Activated naive CD4-positive, alpha-beta T cell treated with anti-CD3 and anti-CD28 coated beads, Interleukin-2, amount 50 U/mL, for 72 hours (primary cell): ENCODE measurements at regions not wholly inside any gene's neighbourhood (a gene's known extent, or its start where the extent isn't known, plus 50 kb on each side); places are given as distances from the start of the nearest gene placed in this dataset.

Experiments
- ATAC-seq, 2 donors: fragments of 150-1000 bp; cut with Tn5 transposase; 2 replicates each; pipeline ENCODE4 v1.10.0; 2021; ENCODE audit warnings: mild to moderate bottlenecking in 2 of 2, moderate library complexity in 2 of 2
- DNase-seq, 2 donors: peaks; one replicate each; pipeline ENCODE4 v3.0.0; 2021 to 2022; ENCODE audit warnings: low spot score in 2 of 2
- H3K27ac Mint-ChIP-seq, 2 donors: one replicate each; pipeline ENCODE4 v1.8.0; 2022; ENCODE audit warnings: mild to moderate bottlenecking in 2 of 2, mixed read lengths in 2 of 2
- H3K36me3 Mint-ChIP-seq, 2 donors: one replicate each; pipeline ENCODE4 v1.8.0; 2022; ENCODE audit warnings: mixed read lengths in 2 of 2
- H3K9me3 Mint-ChIP-seq, 2 donors: one replicate each; pipeline ENCODE4 v1.8.0; 2022; ENCODE audit warnings: mixed read lengths in 2 of 2

GRCh38 chr10:90484518-90484917, 373.3 kb downstream of the HTR7 start:
- DNase-seq = no peak
- no peak for ATAC-seq
- Mint-ChIP-seq H3K9me3 (no peaks in the 10 kb centered on the region), H3K36me3 (no peaks in the 10 kb centered on the region), H3K27ac (no peak overlapping the region)

- Mint-ChIP-seq H3K9me3 (peaks cover 26 to 41% of the 10 kb centered on the region in 2 donors), H3K36me3 (peaks cover 0 to 10% of the 10 kb centered on the region in 2 donors), H3K27ac (no peak overlapping the region)
- DNase-seq = no peak
- no peak for ATAC-seq
Observed at GRCh38 chr10:90494183-90494582, 363.7 kb downstream of the HTR7 start.

DNA sequence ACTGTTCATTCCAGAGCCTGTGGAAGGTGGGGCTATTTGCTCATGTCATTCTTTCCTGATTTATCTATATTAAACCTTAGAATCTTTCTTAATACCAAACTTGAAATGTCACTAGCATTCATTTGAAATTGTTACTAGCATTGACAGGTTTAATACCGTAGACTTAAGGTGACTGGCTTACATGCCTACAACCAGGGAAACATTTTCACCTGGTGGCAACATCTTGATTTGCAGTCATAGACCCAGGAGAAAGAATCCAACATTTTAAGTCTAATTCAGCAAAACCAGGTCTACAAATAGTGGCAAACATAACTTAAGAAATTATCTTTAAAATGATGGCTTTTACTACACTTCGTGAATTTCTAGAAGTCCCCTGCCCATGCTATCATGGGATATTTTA, 353.7 kb downstream of the HTR7 start:
- Mint-ChIP-seq H3K9me3 (peaks cover 0 to 10% of the 10 kb centered on the region in 2 donors), H3K36me3 (no peaks in the 10 kb centered on the region), H3K27ac (no peak overlapping the region)
- DNase-seq (no peak), ATAC-seq (no peak)

DNA sequence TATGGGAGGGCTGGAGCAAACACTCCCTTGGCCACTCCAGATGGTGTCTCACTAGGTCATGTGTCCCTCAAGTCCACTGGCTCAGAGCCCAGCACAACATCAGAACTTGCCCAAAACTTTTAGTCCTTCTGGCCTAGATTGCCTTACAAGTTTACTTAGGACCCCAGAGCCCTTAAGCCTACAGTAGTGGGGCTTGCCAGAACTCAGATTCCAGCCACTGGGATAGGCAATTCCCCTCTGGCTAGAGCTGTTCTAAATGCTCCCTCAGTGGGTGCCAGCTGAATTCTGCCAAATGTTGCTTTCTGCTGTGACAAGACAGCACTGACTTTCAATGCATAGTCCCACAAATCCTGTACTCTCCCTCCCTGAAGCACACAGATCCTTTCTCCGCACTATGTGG, 331.1 kb downstream of the HTR7 start:
- H3K36me3 Mint-ChIP-seq = peaks cover 0 to 11% of the 10 kb centered on the region in 2 donors
- peaks cover 0 to 17% of the 10 kb centered on the region in 2 donors for H3K9me3 Mint-ChIP-seq
- no peak for ATAC-seq
- H3K27ac Mint-ChIP-seq = no peak overlapping the region
- DNase-seq = no peak

DNA sequence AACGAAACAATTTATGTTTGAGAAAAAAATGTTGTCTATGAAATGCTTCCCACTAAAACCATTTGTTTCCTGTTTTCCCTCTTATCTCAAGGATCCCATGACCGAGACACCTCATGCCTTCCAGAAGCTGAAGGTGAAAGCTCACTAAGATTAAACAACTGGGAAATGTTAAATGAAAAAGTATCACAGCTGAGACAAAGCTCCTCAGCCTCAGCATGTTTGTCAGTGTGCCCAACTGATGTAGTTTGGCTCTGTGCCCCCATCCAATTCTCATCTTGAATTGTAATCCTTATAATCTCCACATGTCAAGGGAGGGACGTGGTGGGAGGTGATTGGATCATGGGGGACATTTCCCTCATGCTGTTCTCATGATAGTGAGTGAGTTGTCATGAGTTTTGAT, 327.3 kb downstream of the HTR7 start:
- ATAC-seq = no peak
- no peak overlapping the region for H3K27ac Mint-ChIP-seq
- H3K36me3 Mint-ChIP-seq = peaks cover 0 to 9% of the 10 kb centered on the region in 2 donors
- peaks cover 0 to 5% of the 10 kb centered on the region in 2 donors for H3K9me3 Mint-ChIP-seq
- DNase-seq = no peak

- no peak overlapping the region for H3K27ac Mint-ChIP-seq
- ATAC-seq = no peak
- H3K9me3 Mint-ChIP-seq = no peaks in the 10 kb centered on the region
- no peak for DNase-seq
- no peaks in the 10 kb centered on the region for H3K36me3 Mint-ChIP-seq
Observed at GRCh38 chr10:90557385-90557784, 300.5 kb downstream of the HTR7 start.

DNA sequence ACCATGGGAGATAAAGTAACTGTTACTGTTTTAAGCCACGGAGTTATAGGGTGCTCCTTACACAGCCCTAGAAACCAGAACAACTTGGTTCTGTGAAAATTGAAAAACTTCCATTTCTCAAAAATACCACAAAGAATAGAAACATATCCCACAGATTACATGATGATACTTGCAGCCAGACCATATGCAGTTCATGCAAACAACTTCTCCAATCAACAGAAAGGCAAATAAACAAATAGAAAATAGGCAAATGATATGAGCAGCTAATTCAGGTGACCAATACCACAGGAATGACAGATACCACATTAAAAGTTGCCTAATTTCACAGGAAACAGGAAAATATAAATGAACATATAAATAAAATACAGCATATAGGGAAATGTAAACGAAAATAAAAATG, 297.5 kb downstream of the HTR7 start:
- Mint-ChIP-seq H3K27ac (no peak overlapping the region), H3K9me3 (no peaks in the 10 kb centered on the region), H3K36me3 (no peaks in the 10 kb centered on the region)
- DNase-seq = no peak
- ATAC-seq = no peak

- H3K36me3 Mint-ChIP-seq = no peaks in the 10 kb centered on the region
- H3K27ac Mint-ChIP-seq = no peak overlapping the region
- no peak for DNase-seq
- ATAC-seq = no peak
- H3K9me3 Mint-ChIP-seq = no peaks in the 10 kb centered on the region
Observed at GRCh38 chr10:90561666-90562065, 296.2 kb downstream of the HTR7 start.

DNA sequence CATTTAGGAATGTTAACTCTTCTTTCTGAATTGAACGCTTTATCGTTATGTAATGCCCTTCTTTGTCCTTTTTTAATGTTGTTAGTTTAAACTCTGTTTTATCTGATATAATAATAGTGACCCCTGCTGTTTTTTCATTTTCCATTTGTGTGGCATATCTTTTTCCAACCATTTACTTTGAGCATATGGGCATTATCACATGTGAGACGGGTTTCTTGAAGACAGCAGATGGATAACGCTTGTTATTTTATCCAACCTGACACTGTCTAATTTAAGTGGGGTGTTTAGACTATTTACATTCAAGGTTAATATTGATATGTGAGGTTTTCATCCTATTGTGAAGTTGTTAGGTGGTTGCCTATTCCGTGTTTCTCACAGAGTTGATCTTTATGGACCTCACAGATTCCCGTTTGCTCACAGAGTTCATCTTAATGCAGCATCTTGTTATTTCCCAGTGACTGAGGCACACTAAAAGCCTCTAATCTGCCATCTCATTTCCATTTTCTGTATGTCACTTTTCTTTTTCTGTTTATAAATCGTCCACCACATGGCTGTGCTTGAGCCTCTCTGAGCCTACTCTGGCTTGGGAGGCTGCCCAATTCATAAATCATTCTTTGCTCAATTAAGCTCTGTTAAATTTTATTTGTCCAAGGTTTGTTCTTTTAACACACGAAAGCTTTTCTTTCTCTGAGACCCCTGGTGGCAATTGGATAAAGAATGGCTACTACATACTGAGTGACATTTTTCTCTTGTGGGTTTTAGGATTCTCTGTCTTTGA, 286.2 kb downstream of the HTR7 start:
- ATAC-seq (no peak), DNase-seq (no peak)
- Mint-ChIP-seq H3K27ac (no peak overlapping the region), H3K9me3 (peaks cover 4 to 7% of the 10 kb centered on the region in 2 donors), H3K36me3 (no peaks in the 10 kb centered on the region)

- peaks cover 3 to 4% of the 10 kb centered on the region in 2 donors for H3K9me3 Mint-ChIP-seq
- no peak overlapping the region for H3K27ac Mint-ChIP-seq
- ATAC-seq = no peak
- no peaks in the 10 kb centered on the region for H3K36me3 Mint-ChIP-seq
- no peak for DNase-seq
Observed at GRCh38 chr10:90575125-90575524, 282.7 kb downstream of the HTR7 start.

DNA sequence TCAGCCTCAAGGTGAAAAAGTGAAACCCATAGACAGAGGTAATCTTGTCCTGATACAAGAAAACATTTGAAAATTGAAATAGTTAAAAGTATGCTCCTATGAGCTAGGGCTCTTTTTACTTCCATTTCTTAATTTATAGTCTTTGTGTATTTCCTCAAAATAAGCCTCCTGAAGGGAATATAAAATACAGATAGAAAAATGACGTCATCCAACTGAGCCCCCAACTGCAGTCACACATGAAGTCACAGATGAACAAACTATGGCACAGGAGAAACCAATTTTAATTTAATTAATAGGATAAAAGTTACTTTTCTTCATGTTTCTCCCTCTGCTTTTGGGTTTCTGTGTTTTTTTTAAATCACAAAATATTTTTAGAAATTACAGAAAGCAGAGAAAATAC, 280.3 kb downstream of the HTR7 start:
- no peak for ATAC-seq
- DNase-seq = no peak
- Mint-ChIP-seq H3K36me3 (no peaks in the 10 kb centered on the region), H3K27ac (no peak overlapping the region), H3K9me3 (peaks cover 3 to 4% of the 10 kb centered on the region in 2 donors)

DNA sequence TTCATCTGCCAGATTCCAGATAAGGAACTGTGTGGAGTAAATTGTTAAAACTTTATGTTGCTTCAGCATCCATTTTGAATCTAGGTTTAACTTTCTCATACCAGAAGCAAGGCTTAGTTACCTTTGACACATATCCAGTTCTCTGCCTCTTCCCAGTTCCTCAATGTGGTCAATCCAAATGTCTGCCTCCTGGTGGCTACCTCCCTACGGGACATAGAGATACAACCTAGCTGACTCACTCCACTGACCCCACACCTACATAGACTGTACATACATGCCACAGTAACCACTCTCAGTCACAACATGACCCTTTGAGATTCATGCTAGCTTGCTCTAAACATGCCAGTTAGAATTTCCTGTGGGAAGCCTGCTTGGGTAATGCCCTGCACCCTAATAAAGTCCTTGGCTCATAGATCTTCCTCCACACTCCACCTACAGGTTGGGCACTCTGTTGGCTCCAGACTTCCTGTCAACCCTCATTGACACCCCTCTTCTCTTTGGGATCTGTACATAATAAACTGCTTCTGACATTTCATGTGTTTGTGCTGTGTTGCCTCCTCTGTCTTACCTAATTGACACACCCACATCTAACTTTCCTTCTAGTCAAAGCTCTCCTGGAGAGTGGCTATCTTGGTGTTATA, 278.1 kb downstream of the HTR7 start:
- H3K27ac Mint-ChIP-seq = no peak overlapping the region
- no peak for ATAC-seq
- no peaks in the 10 kb centered on the region for H3K36me3 Mint-ChIP-seq

DNA sequence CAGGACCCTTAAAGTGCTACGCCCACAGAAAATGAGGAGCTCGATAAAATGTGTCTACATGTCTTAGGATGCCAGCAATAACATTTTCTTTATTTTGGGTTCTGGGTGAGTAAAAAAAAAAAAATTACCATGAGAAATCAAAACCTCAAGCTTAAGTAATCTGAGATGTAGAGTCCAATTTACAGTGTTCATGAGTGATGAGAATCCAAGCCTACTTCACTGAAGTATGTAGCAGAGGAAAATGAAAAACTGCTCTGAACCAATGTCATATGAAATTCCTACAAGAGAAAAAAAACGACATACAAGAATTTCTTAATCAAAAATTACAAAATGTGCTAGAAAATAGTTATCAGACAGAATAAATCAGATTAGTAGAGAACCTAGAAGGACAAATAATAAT, 274.4 kb downstream of the HTR7 start:
- Mint-ChIP-seq H3K36me3 (no peaks in the 10 kb centered on the region), H3K9me3 (no peaks in the 10 kb centered on the region), H3K27ac (no peak overlapping the region)
- DNase-seq (no peak), ATAC-seq (no peak)

More for the DNA sequence above, 278.1 kb downstream of the HTR7 start:
- no peaks in the 10 kb centered on the region for H3K9me3 Mint-ChIP-seq
- DNase-seq = no peak

DNA sequence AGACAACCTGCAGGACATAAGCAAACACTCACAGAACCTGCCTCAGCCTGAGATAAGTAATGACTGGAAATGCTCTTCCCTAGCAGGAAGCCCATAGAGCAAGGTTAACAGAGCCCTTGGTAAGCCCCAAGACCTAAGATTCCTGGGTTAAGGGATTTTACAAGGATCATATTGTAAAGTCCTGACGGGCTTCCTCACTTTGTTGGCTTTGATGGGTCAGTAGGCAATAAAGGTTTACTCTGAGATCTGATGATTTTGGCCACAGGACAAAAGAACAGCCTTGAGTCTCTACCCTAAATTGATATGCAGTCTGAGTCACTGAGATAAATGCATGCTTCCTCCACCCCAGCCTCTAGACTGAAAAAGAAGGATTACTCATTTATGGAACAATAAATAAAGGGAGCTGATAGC, 270.8 kb downstream of the HTR7 start:
- ATAC-seq = no peak
- H3K9me3 Mint-ChIP-seq = no peaks in the 10 kb centered on the region

GRCh38 chr10:90587561-90587960, 270.3 kb downstream of the HTR7 start:
- ATAC-seq (no peak), DNase-seq (no peak)
- Mint-ChIP-seq H3K36me3 (no peaks in the 10 kb centered on the region), H3K27ac (no peak overlapping the region), H3K9me3 (no peaks in the 10 kb centered on the region)

More for the DNA sequence above, 270.8 kb downstream of the HTR7 start:
- DNase-seq = no peak
- Mint-ChIP-seq H3K36me3 (no peaks in the 10 kb centered on the region), H3K27ac (no peak overlapping the region)

DNA sequence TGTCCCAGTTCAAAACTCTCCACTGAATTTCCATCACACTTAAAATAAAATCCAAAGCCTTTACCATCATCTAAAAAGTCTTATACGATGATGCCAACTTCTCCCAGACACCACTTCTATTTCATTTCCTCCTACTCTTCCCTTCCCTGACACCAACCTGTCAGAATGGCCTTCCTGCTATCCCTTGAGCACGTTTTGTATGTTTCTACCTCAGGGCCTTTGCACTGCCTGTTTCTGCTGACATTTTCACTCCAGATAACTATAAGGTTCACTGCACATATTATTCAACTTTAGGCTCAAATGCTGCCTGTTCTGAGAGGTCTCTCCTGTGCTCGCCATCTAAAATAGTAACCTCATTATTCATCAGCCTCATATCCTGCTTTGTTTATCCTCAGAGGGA, 269.6 kb downstream of the HTR7 start:
- Mint-ChIP-seq H3K27ac (no peak overlapping the region), H3K9me3 (no peaks in the 10 kb centered on the region), H3K36me3 (no peaks in the 10 kb centered on the region)
- ATAC-seq = no peak
- no peak for DNase-seq

DNA sequence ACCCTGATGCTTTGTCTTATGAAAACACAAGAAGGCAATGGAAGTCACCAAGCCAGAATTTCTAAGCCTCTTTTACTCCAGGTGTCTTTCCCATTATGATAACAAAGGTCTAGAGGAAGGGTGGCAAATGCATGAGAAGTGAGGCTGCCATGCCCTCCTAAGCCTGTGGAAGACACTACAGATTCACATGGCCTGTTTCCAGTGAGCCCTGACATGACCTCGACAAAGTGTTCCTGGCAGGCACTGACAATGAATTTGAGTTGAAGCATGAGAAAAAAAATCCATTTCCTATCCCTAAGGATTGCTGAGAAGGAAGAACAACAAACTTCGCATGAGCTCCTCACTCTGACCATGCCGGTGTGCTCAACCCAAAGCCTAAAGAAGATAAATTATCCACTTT, 268.0 kb downstream of the HTR7 start:
- Mint-ChIP-seq H3K27ac (no peak overlapping the region), H3K9me3 (no peaks in the 10 kb centered on the region), H3K36me3 (no peaks in the 10 kb centered on the region)
- DNase-seq (no peak), ATAC-seq (no peak)

DNA sequence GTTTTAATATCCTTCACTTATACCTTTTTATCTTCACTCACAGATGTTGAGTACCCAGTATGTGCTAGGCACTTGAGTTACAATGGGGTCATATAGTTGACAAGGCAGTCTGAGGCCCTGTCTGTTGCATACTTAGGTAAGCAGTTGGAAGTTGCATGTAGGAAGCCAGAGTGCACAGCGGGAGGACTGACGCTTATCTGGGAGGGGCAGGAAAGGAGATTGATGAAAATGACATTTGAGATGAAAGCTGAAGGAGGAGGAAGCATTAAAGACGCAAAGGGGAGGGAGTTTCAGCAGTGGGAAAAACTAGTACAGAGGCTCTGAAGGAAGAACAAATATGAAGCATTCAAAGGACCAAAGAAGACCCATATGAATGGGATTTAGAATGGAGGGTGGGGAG, 266.2 kb downstream of the HTR7 start:
- Mint-ChIP-seq H3K9me3 (no peaks in the 10 kb centered on the region), H3K27ac (no peak overlapping the region), H3K36me3 (no peaks in the 10 kb centered on the region)
- ATAC-seq = no peak
- no peak for DNase-seq
